HepG2 (cell line): ENCODE measurements at regions not wholly inside any gene's neighbourhood (a gene's known extent, or its start where the extent isn't known, plus 50 kb on each side); places are given as distances from the start of the nearest gene placed in this dataset.

Source experiments
- FOSL1 ChIP-seq: sonication (generic); formaldehyde crosslinking; IDR thresholded peaks from 2 replicates; pipeline ENCODE4 v1.9.0; 2021; ENCODE audit warnings: missing genetic modification reagents, borderline replicate concordance
- HNF4A ChIP-seq: sonication (generic); formaldehyde crosslinking; IDR thresholded peaks from 2 replicates; pipeline ENCODE4 v1.4.0; 2020; ENCODE audit warnings: missing genetic modification reagents
- IRF2 ChIP-seq: IDR thresholded peaks from 2 replicates; pipeline ENCODE4 v1.6.1; 2018; ENCODE audit warnings: missing genetic modification reagents, missing compliant biosample characterization
- TF ChIP-seq, protein P1 (sequence below): IDR thresholded peaks from 2 replicates; pipeline ENCODE4 v1.6.1; 2012; ENCODE audit warnings: inconsistent platforms

DNA sequence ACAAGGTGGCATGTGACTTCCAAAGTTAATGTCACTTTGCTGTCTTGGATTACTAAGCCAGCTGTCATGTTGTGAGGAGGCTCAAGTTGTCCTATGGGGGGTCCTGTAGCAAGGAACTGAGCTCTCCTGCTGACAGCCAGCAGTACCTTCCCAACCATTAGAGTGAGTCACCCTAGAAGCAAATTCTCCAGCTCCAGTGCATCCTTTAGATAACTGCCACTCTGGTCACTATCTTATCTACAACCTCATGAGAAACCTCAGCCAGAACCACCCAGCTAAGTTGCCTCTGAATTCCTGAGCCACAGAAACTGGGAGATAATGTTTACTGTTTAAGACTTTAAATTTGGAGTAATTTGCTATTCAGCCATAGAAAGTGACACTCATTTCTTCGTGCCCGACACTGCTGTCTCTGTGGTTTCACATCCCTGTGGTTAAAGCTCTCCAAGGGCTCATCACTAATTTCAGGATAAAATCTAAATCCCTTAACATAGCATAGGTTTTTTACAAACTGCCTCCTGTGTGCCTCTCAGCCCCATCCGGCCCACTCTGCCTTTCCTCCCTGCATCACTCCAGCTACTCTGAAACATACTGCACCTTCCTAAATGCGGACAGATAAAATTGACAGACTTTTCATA is 83.5 kb downstream of the PRR15 start:
- no peak for TF ChIP-seq HNF4A
- TF ChIP-seq FOSL1 (CRISPR knock-in tag), result no peak
- TF ChIP-seq, protein P1, sequence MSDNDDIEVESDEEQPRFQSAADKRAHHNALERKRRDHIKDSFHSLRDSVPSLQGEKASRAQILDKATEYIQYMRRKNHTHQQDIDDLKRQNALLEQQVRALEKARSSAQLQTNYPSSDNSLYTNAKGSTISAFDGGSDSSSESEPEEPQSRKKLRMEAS, result no peak
- TF ChIP-seq IRF2, result no peak
